GM19240 (cell line): ENCODE measurements at regions not wholly inside any gene's neighbourhood (a gene's known extent, or its start where the extent isn't known, plus 50 kb on each side); places are given as distances from the start of the nearest gene placed in this dataset.

Source experiments
- DNase-seq: peaks from one replicate; pipeline ENCODE4 v3.0.0; 2011; ENCODE audit warnings: low spot score; ENCODE audit not compliant: insufficient read length

GRCh38 chr7:46885167-46885566, 696.7 kb downstream of the TNS3 start:
- DNase-seq, result no peak

GRCh38 chr7:46881507-46882127, 700.3 kb downstream of the TNS3 start:
- no peak for DNase-seq

- DNase-seq, result no peak
Measured at GRCh38 chr7:46880508-46881196, 701.3 kb downstream of the TNS3 start.

- no peak for DNase-seq
Measured at GRCh38 chr7:46879783-46880182, 702.1 kb downstream of the TNS3 start.

- no peak for DNase-seq
Measured at GRCh38 chr7:46871516-46871915, 710.4 kb downstream of the TNS3 start.

- DNase-seq, result no peak
Measured at GRCh38 chr7:46864716-46865115, 717.2 kb downstream of the TNS3 start.

GRCh38 chr7:46859963-46860475, 721.9 kb downstream of the TNS3 start:
- DNase-seq, result no peak

- no peak for DNase-seq
Measured at GRCh38 chr7:46855851-46856250, 726.1 kb downstream of the TNS3 start.

GRCh38 chr7:46854958-46855473, 726.9 kb downstream of the TNS3 start:
- DNase-seq, result no peak

GRCh38 chr7:46853451-46853850, 728.5 kb downstream of the TNS3 start:
- no peak for DNase-seq

- DNase-seq, result no peak
Measured at GRCh38 chr7:46852795-46853194, 729.1 kb downstream of the TNS3 start.

GRCh38 chr7:46850563-46851330, 731.2 kb downstream of the TNS3 start:
- no peak for DNase-seq

GRCh38 chr7:46848944-46849343, 733.0 kb downstream of the TNS3 start:
- no peak for DNase-seq

GRCh38 chr7:46848311-46848710, 733.6 kb downstream of the TNS3 start:
- DNase-seq, result no peak

GRCh38 chr7:46847126-46847525, 734.8 kb downstream of the TNS3 start:
- DNase-seq, result no peak

- no peak for DNase-seq
Measured at GRCh38 chr7:46844486-46844885, 737.4 kb downstream of the TNS3 start.

- DNase-seq, result no peak
Measured at GRCh38 chr7:46841248-46841647, 740.7 kb downstream of the TNS3 start.

- DNase-seq, result no peak
Measured at GRCh38 chr7:46839651-46840050, 742.3 kb downstream of the TNS3 start.

GRCh38 chr7:46838463-46838862, 743.4 kb downstream of the TNS3 start:
- no peak for DNase-seq

GRCh38 chr7:46835556-46835955, 746.4 kb downstream of the TNS3 start:
- no peak for DNase-seq

GRCh38 chr7:46834921-46835320, 747.0 kb downstream of the TNS3 start:
- DNase-seq, result no peak

- no peak for DNase-seq
Measured at GRCh38 chr7:46833197-46833596, 748.7 kb downstream of the TNS3 start.
